Liver (tissue), 7 donors: ENCODE measurements at regions not wholly inside any gene's neighbourhood (a gene's known extent, or its start where the extent isn't known, plus 50 kb on each side); places are given as distances from the start of the nearest gene placed in this dataset.

Source experiments
- DNase-seq: peaks from one replicate; pipeline ENCODE4 v3.0.0-alpha.2; 2017; ENCODE audit warnings: low spot score
- H3K27ac ChIP-seq, 2 donors: one replicate each; pipeline ENCODE4 v1.7.0; 2013; ENCODE audit warnings: inconsistent platforms in 2 of 2, low read length in 2 of 2, control low read depth in 1 of 2, low read depth in 1 of 2, mild to moderate bottlenecking in 1 of 2
- H3K27me3 ChIP-seq, 4 donors: one replicate each; pipeline versions ENCODE4 v1.6.1 to v1.7.0; 2013; ENCODE audit warnings: low read length in 3 of 4, inconsistent platforms in 1 of 4, mild to moderate bottlenecking in 1 of 4, moderate library complexity in 1 of 4; ENCODE audit not compliant: control insufficient read depth in 4 of 4, insufficient read depth in 4 of 4
- H3K36me3 ChIP-seq, 4 donors: one replicate each; pipeline versions ENCODE4 v1.6.1 to v1.7.0; 2013; ENCODE audit warnings: low read length in 3 of 4, mild to moderate bottlenecking in 3 of 4, low read depth in 1 of 4, moderate library complexity in 1 of 4; ENCODE audit not compliant: control insufficient read depth in 4 of 4, insufficient read depth in 3 of 4
- H3K4me1 ChIP-seq, 4 donors: one replicate each; pipeline versions ENCODE4 v1.6.1 to v1.7.0; 2013; ENCODE audit warnings: low read length in 3 of 4, mild to moderate bottlenecking in 3 of 4, moderate library complexity in 1 of 4; ENCODE audit not compliant: control insufficient read depth in 4 of 4, insufficient read depth in 4 of 4
- H3K4me3 ChIP-seq, 3 donors: one replicate each; pipeline versions ENCODE4 v1.6.1 to v1.7.0; 2013; ENCODE audit warnings: low read length in 3 of 3, control low read depth in 1 of 3, low read depth in 1 of 3, mild to moderate bottlenecking in 1 of 3
- H3K9ac ChIP-seq, 2 donors: one replicate each; pipeline ENCODE4 v1.7.0; 2013; ENCODE audit warnings: low read length in 2 of 2, mild to moderate bottlenecking in 2 of 2, moderate library complexity in 2 of 2, control low read depth in 1 of 2, low read depth in 1 of 2
- H3K9me3 ChIP-seq, 4 donors: one replicate each; pipeline versions ENCODE4 v1.6.1 to v1.7.0; 2013; ENCODE audit warnings: low read length in 3 of 4; ENCODE audit not compliant: control insufficient read depth in 4 of 4
- EGR1 ChIP-seq, 2 donors: IDR thresholded peaks; 2 replicates each; pipeline ENCODE4 v1.6.1; 2016 to 2018; ENCODE audit warnings: antibody characterized with exemption in 2 of 2, low read depth in 2 of 2
- FOXA1 ChIP-seq: IDR thresholded peaks from 2 replicates; pipeline ENCODE4 v1.6.1; 2016; ENCODE audit warnings: antibody characterized with exemption
- JUND ChIP-seq, 2 donors: IDR thresholded peaks; 2 replicates each; pipeline ENCODE4 v1.6.1; 2016; ENCODE audit warnings: antibody characterized with exemption in 2 of 2
- NR2F2 ChIP-seq: IDR thresholded peaks from 2 replicates; pipeline ENCODE4 v1.6.1; 2016; ENCODE audit warnings: antibody characterized with exemption
- RAD21 ChIP-seq, 2 donors: IDR thresholded peaks; 2 replicates each; pipeline ENCODE4 v1.6.1; 2016; ENCODE audit warnings: antibody characterized with exemption in 2 of 2, mild to moderate bottlenecking in 2 of 2
- REST ChIP-seq: IDR thresholded peaks from 2 replicates; pipeline ENCODE4 v1.6.1; 2016; ENCODE audit warnings: antibody characterized with exemption, mild to moderate bottlenecking
- RXRA ChIP-seq, 2 donors: IDR thresholded peaks; 2 replicates each; pipeline ENCODE4 v1.6.1; 2017 to 2018; ENCODE audit warnings: antibody characterized with exemption in 2 of 2, mild to moderate bottlenecking in 1 of 2
- SP1 ChIP-seq: IDR thresholded peaks from 2 replicates; pipeline ENCODE4 v1.6.1; 2018; ENCODE audit warnings: antibody characterized with exemption, mild to moderate bottlenecking
- TAF1 ChIP-seq: conservative IDR thresholded peaks from 2 replicates; pipeline ENCODE4 v1.6.1; 2016; ENCODE audit warnings: antibody characterized with exemption, mild to moderate bottlenecking
- ZBTB33 ChIP-seq: IDR thresholded peaks from 2 replicates; pipeline ENCODE4 v1.6.1; 2016; ENCODE audit warnings: antibody characterized with exemption
- WGBS: extraction: QIAGEN DNeasy Blood & Tissue Kit; methylation state at CpG from one replicate; pipeline ENCODE4 v1.1.7; 2013; 5-methylcytosine and 5-hydroxymethylcytosine counted together
- donor health status: healthy.
- donor health status: healthy.
- donor health status: healthy.
- donor health status: healthy.

GRCh38 chr10:91350651-91351081 lies 59.5 kb upstream of the HECTD2 start:
- no peaks in the 10 kb centered on the region for H3K27me3 ChIP-seq
- no peak overlapping the region for H3K9ac ChIP-seq
- TF ChIP-seq EGR1 (IDR thresholded peaks at IDR 0.05; ENCODE audit: low read depth in 2 of 2): no peak
- peak; percentile 12 for TF ChIP-seq SP1
- peaks cover 0 to 5% (median 4%) of the 10 kb centered on the region in 4 donors for H3K4me1 ChIP-seq
- H3K9me3 ChIP-seq: no peaks in the 10 kb centered on the region
- H3K27ac ChIP-seq: no peak overlapping the region
- H3K36me3 ChIP-seq: no peaks in the 10 kb centered on the region
- no peak overlapping the region for H3K4me3 ChIP-seq
- DNase-seq: no peak
- 18% methylated on average over 2 of the region's 2 CpGs for WGBS

GRCh38 chr10:91352760-91353159 lies 57.4 kb upstream of the HECTD2 start:
- Histone ChIP-seq H3K4me3 (no peak overlapping the region), H3K27ac (no peak overlapping the region), H3K36me3 (no peaks in the 10 kb centered on the region), H3K9me3 (no peaks in the 10 kb centered on the region), H3K27me3 (no peaks in the 10 kb centered on the region), H3K4me1 (peaks cover 0 to 5% (median 4%) of the 10 kb centered on the region in 4 donors), H3K9ac (no peak overlapping the region)
- TF ChIP-seq REST (no peak), EGR1 (IDR thresholded peaks at IDR 0.05; ENCODE audit: low read depth in 2 of 2) (no peak), FOXA1 (no peak), TAF1 (no peak), RXRA (IDR thresholded peaks at IDR 0.05) (no peak), NR2F2 (no peak), ZBTB33 (no peak), SP1 (no peak)
- WGBS: 96% methylated on average over 1 of the region's 1 CpG
- no peak for DNase-seq

- Histone ChIP-seq H3K36me3 (no peaks in the 10 kb centered on the region), H3K9ac (no peak overlapping the region), H3K27me3 (peaks cover 0 to 2% (median 0%) of the 10 kb centered on the region in 4 donors), H3K9me3 (no peaks in the 10 kb centered on the region), H3K27ac (no peak overlapping the region), H3K4me3 (no peak overlapping the region), H3K4me1 (peaks cover 0 to 5% (median 4%) of the 10 kb centered on the region in 4 donors)
- no peak for DNase-seq
- 64% methylated on average over 4 of the region's 4 CpGs for WGBS
- TF ChIP-seq REST (no peak), RAD21 (IDR thresholded peaks at IDR 0.05) (no peak), EGR1 (IDR thresholded peaks at IDR 0.05; ENCODE audit: low read depth in 2 of 2) (peak; percentile 87), JUND (IDR thresholded peaks at IDR 0.05) (no peak), ZBTB33 (no peak)
Measured at GRCh38 chr10:91354166-91355075, 55.7 kb upstream of the HECTD2 start.
